ENCODE measurements at regions not wholly inside any gene's neighbourhood (a gene's known extent, or its start where the extent isn't known, plus 50 kb on each side); places are given as distances from the start of the nearest gene placed in this dataset.

DNA sequence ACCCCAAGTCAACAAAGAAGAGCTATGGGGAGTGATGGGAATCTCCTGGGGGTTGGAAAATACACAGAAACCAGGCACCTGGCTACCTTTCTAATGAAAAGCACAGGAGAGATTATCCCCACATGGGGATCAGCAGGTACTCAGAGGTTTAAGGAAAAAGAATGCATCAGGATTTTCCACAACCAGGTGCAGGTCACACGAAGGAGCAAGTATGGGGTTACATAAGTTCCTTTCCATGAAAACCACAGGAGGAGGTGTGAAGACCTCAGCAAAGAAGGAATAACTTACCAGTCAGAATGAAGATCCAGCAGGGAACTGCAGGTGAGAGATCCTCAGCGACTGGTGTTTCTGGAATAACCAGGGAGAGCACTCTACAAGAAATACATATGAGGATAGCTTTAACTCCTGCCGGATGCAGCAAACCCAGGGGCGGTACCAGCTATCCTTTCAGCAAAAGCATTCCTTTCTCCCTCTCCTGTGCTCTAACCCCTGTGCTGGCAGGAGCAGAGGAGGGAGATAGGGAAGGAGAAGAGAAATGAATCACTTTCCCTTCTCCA is 116.7 kb upstream of the TMEM106B start:
- ATAC-seq (no peak), DNase-seq (no peak)
- no peaks in the 10 kb centered on the region for H3K36me3 ChIP-seq
- TF ChIP-seq CTCF (IDR thresholded peaks at IDR 0.05) (no peak), POLR2A (IDR thresholded peaks at IDR 0.05) (no peak)
- H3K27ac ChIP-seq, result no peak overlapping the region
- intact Hi-C loops (cut with DNase I), result no loop called here
- no peaks in the 10 kb centered on the region for H3K9me3 ChIP-seq
- no peak overlapping the region for H3K4me3 ChIP-seq
- H3K27me3 ChIP-seq, result no peaks in the 10 kb centered on the region
- 19 to 35% (median 33%) methylated on average over 4 of the region's 4 CpGs for WGBS, 4 donors
- H3K4me1 ChIP-seq, result no peaks in the 10 kb centered on the region

GRCh38 chr7:12102126-12102525 is 109.0 kb upstream of the TMEM106B start:
- no peaks in the 10 kb centered on the region for H3K4me1 ChIP-seq
- no peaks in the 10 kb centered on the region for H3K36me3 ChIP-seq
- H3K27ac ChIP-seq, result no peak overlapping the region
- no peak for DNase-seq
- peaks cover 0 to 3% (median 0%) of the 10 kb centered on the region in 12 donors for H3K9me3 ChIP-seq
- no peaks in the 10 kb centered on the region for H3K27me3 ChIP-seq
- no peak overlapping the region for H3K4me3 ChIP-seq
- TF ChIP-seq CTCF (IDR thresholded peaks at IDR 0.05) (no peak), POLR2A (IDR thresholded peaks at IDR 0.05) (no peak)
- intact Hi-C loops (cut with DNase I), result no loop called here
- ATAC-seq, result no peak
- 64 to 78% (median 71%) methylated on average over 3 of the region's 3 CpGs for WGBS, 4 donors

- ATAC-seq (no peak), DNase-seq (no peak)
- H3K4me1 ChIP-seq, result no peaks in the 10 kb centered on the region
- peaks cover 0 to 3% (median 0%) of the 10 kb centered on the region in 12 donors for H3K9me3 ChIP-seq
- H3K27ac ChIP-seq, result no peak overlapping the region
- 69 to 78% (median 71%) methylated on average over 3 of the region's 3 CpGs for WGBS, 4 donors
- intact Hi-C loops (cut with DNase I), result no loop called here
- H3K36me3 ChIP-seq, result no peaks in the 10 kb centered on the region
- TF ChIP-seq CTCF (IDR thresholded peaks at IDR 0.05) (no peak), POLR2A (IDR thresholded peaks at IDR 0.05) (no peak)
- H3K4me3 ChIP-seq, result no peak overlapping the region
- no peaks in the 10 kb centered on the region for H3K27me3 ChIP-seq
Observed at GRCh38 chr7:12102527-12102926, 108.6 kb upstream of the TMEM106B start.

GRCh38 chr7:12103948-12104347 is 107.1 kb upstream of the TMEM106B start:
- H3K4me1 ChIP-seq, result no peaks in the 10 kb centered on the region
- no peak overlapping the region for H3K4me3 ChIP-seq
- no peaks in the 10 kb centered on the region for H3K27me3 ChIP-seq
- TF ChIP-seq POLR2A (IDR thresholded peaks at IDR 0.05) (no peak), CTCF (IDR thresholded peaks at IDR 0.05) (no peak)
- no peaks in the 10 kb centered on the region for H3K36me3 ChIP-seq
- no peak overlapping the region for H3K27ac ChIP-seq
- peaks cover 0 to 3% (median 0%) of the 10 kb centered on the region in 12 donors for H3K9me3 ChIP-seq
- ATAC-seq, result no peak
- no peak for DNase-seq
- intact Hi-C loops (cut with DNase I), result no loop called here

All from heart left ventricle (tissue), 16 donors.